Right lobe of liver (tissue), 4 donors: ENCODE measurements at regions not wholly inside any gene's neighbourhood (a gene's known extent, or its start where the extent isn't known, plus 50 kb on each side); places are given as distances from the start of the nearest gene placed in this dataset.

Experiments used
- CTCF ChIP-seq, 4 donors: fragments of 200-600 bp in 3 of 4; fragments of 450-650 bp in 1 of 4; IDR thresholded peaks; one replicate each; pipeline versions ENCODE4 v1.5.1 to v1.8.0; 2016 to 2022; ENCODE audit warnings: antibody characterized with exemption in 4 of 4, mild to moderate bottlenecking in 2 of 4
- POLR2A ChIP-seq: fragments of 450-650 bp; IDR thresholded peaks from one replicate; pipeline ENCODE4 v1.6.1; 2017; ENCODE audit warnings: antibody characterized with exemption, mild to moderate bottlenecking
- donor health status: DM: no; HTN: no; CAD: no.
- donor health status: DM: no; HTN: no; CAD: no.
- donor health status: DM: no; HTN: yes; CAD: no.

GRCh38 chrX:65072590-65072989 is 96.3 kb upstream of the ZC4H2 start:
- no peak for TF ChIP-seq CTCF (IDR thresholded peaks at IDR 0.05)
- no peak for TF ChIP-seq POLR2A
